ENCODE measurements at regions not wholly inside any gene's neighbourhood (a gene's known extent, or its start where the extent isn't known, plus 50 kb on each side); places are given as distances from the start of the nearest gene placed in this dataset.

- no peak for TF ChIP-seq SUZ12 (IDR thresholded peaks at IDR 0.05; ENCODE audit: extremely low read depth, insufficient read depth, insufficient read length)
- TF ChIP-seq YY1 (IDR thresholded peaks at IDR 0.05; ENCODE audit: insufficient read depth, insufficient read length) = no peak
These were observed 2029.9 kb upstream of the AGA start for GRCh38 chr4:179472164-179472563.

All from NT2/D1 (cell line).